H1 (cell line): ENCODE measurements at regions not wholly inside any gene's neighbourhood (a gene's known extent, or its start where the extent isn't known, plus 50 kb on each side); places are given as distances from the start of the nearest gene placed in this dataset.

ENCODE experiments used
- EGR1 ChIP-seq: IDR thresholded peaks from 2 replicates; pipeline ENCODE4 v1.6.1; 2011; ENCODE audit warnings: low read depth, low read length, borderline replicate concordance
- EZH2 ChIP-seq: fragments of 200-600 bp; sonication (generic); IDR thresholded peaks from 2 replicates; pipeline ENCODE4 v1.7.1; 2012; ENCODE audit warnings: low read depth, mild to moderate bottlenecking, moderate library complexity, low read length, inconsistent platforms; ENCODE audit not compliant: severe bottlenecking
- GTF2F1 ChIP-seq: IDR thresholded peaks from 2 replicates; pipeline ENCODE4 v1.6.1; 2012; ENCODE audit warnings: low read depth, low read length, improper control_type of control experiment, borderline replicate concordance
- HDAC2 ChIP-seq, 2 experiments: fragments of 300-600 bp in 1 of 2; sonication (generic) in 1 of 2; IDR thresholded peaks; 2 replicates each; pipeline ENCODE4 v1.6.1; 2011 to 2012; ENCODE audit warnings: low read depth in 2 of 2, low read length in 2 of 2, mild to moderate bottlenecking in 2 of 2, moderate library complexity in 2 of 2, borderline replicate concordance in 1 of 2, inconsistent platforms in 1 of 2
- KDM5A ChIP-seq: fragments of 200-600 bp; IDR thresholded peaks from 2 replicates; pipeline ENCODE4 v1.7.1; 2012; ENCODE audit warnings: mild to moderate bottlenecking, low read length, inconsistent platforms, mixed read lengths
- PHF8 ChIP-seq: fragments of 200-600 bp; sonication (generic); conservative IDR thresholded peaks from 2 replicates; pipeline ENCODE4 v1.7.1; 2012; ENCODE audit warnings: low read depth, mild to moderate bottlenecking, inconsistent platforms, low read length, moderate library complexity
- TAF1 ChIP-seq: IDR thresholded peaks from 2 replicates; pipeline ENCODE4 v1.6.1; 2011; ENCODE audit warnings: mild to moderate bottlenecking, low read depth, low read length
- TF ChIP-seq, protein P1 (sequence below): fragments of 300-600 bp; sonication (generic); IDR thresholded peaks from 2 replicates; pipeline ENCODE4 v1.7.1; 2012; ENCODE audit warnings: low read length, moderate library complexity, mild to moderate bottlenecking, inconsistent platforms; ENCODE audit not compliant: insufficient replicate concordance
- TF ChIP-seq, protein P2 (sequence below): IDR thresholded peaks from 2 replicates; pipeline ENCODE4 v1.6.1; 2012; ENCODE audit warnings: inconsistent platforms

DNA sequence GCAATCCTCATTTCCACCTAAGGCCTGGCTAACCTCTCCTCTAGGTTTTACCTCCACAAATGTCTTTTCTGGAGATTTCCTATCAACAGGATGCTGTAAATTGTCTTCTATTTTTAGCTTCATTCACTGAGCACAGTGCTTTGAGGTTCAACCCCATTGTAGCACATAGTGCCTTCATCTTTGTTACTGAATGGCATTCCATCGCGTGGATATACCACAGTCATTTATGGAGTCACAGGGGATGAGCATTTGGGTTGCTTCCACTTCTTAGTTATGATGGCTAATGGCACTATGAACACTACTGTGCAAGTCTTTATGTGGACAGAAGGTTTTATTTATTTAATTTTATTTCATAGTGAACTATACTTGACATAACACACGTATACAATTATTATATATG lies 387.1 kb downstream of the SMOC2 start (continued):
- TF ChIP-seq, protein P1, sequence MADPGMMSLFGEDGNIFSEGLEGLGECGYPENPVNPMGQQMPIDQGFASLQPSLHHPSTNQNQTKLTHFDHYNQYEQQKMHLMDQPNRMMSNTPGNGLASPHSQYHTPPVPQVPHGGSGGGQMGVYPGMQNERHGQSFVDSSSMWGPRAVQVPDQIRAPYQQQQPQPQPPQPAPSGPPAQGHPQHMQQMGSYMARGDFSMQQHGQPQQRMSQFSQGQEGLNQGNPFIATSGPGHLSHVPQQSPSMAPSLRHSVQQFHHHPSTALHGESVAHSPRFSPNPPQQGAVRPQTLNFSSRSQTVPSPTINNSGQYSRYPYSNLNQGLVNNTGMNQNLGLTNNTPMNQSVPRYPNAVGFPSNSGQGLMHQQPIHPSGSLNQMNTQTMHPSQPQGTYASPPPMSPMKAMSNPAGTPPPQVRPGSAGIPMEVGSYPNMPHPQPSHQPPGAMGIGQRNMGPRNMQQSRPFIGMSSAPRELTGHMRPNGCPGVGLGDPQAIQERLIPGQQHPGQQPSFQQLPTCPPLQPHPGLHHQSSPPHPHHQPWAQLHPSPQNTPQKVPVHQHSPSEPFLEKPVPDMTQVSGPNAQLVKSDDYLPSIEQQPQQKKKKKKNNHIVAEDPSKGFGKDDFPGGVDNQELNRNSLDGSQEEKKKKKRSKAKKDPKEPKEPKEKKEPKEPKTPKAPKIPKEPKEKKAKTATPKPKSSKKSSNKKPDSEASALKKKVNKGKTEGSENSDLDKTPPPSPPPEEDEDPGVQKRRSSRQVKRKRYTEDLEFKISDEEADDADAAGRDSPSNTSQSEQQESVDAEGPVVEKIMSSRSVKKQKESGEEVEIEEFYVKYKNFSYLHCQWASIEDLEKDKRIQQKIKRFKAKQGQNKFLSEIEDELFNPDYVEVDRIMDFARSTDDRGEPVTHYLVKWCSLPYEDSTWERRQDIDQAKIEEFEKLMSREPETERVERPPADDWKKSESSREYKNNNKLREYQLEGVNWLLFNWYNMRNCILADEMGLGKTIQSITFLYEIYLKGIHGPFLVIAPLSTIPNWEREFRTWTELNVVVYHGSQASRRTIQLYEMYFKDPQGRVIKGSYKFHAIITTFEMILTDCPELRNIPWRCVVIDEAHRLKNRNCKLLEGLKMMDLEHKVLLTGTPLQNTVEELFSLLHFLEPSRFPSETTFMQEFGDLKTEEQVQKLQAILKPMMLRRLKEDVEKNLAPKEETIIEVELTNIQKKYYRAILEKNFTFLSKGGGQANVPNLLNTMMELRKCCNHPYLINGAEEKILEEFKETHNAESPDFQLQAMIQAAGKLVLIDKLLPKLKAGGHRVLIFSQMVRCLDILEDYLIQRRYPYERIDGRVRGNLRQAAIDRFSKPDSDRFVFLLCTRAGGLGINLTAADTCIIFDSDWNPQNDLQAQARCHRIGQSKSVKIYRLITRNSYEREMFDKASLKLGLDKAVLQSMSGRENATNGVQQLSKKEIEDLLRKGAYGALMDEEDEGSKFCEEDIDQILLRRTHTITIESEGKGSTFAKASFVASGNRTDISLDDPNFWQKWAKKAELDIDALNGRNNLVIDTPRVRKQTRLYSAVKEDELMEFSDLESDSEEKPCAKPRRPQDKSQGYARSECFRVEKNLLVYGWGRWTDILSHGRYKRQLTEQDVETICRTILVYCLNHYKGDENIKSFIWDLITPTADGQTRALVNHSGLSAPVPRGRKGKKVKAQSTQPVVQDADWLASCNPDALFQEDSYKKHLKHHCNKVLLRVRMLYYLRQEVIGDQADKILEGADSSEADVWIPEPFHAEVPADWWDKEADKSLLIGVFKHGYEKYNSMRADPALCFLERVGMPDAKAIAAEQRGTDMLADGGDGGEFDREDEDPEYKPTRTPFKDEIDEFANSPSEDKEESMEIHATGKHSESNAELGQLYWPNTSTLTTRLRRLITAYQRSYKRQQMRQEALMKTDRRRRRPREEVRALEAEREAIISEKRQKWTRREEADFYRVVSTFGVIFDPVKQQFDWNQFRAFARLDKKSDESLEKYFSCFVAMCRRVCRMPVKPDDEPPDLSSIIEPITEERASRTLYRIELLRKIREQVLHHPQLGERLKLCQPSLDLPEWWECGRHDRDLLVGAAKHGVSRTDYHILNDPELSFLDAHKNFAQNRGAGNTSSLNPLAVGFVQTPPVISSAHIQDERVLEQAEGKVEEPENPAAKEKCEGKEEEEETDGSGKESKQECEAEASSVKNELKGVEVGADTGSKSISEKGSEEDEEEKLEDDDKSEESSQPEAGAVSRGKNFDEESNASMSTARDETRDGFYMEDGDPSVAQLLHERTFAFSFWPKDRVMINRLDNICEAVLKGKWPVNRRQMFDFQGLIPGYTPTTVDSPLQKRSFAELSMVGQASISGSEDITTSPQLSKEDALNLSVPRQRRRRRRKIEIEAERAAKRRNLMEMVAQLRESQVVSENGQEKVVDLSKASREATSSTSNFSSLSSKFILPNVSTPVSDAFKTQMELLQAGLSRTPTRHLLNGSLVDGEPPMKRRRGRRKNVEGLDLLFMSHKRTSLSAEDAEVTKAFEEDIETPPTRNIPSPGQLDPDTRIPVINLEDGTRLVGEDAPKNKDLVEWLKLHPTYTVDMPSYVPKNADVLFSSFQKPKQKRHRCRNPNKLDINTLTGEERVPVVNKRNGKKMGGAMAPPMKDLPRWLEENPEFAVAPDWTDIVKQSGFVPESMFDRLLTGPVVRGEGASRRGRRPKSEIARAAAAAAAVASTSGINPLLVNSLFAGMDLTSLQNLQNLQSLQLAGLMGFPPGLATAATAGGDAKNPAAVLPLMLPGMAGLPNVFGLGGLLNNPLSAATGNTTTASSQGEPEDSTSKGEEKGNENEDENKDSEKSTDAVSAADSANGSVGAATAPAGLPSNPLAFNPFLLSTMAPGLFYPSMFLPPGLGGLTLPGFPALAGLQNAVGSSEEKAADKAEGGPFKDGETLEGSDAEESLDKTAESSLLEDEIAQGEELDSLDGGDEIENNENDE: no peak
- no peak for TF ChIP-seq HDAC2 (IDR thresholded peaks at IDR 0.05; ENCODE audit: borderline replicate concordance in 1 of 2, low read depth in 2 of 2, low read length in 2 of 2)
- TF ChIP-seq, protein P2, sequence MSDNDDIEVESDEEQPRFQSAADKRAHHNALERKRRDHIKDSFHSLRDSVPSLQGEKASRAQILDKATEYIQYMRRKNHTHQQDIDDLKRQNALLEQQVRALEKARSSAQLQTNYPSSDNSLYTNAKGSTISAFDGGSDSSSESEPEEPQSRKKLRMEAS: no peak
- no peak for TF ChIP-seq TAF1
- no peak for TF ChIP-seq KDM5A
- no peak for TF ChIP-seq PHF8
- TF ChIP-seq GTF2F1: no peak
- TF ChIP-seq EGR1: no peak
- TF ChIP-seq EZH2: no peak
- TF ChIP-seq, all 59 proteins: peak for 0
